Transverse colon (tissue), 3 donors: ENCODE measurements at regions not wholly inside any gene's neighbourhood (a gene's known extent, or its start where the extent isn't known, plus 50 kb on each side); places are given as distances from the start of the nearest gene placed in this dataset.

Experiments used
- EP300 ChIP-seq: sonication (generic); formaldehyde crosslinking; IDR thresholded peaks from one replicate; pipeline ENCODE4 v1.6.1; 2017; ENCODE audit warnings: antibody characterized with exemption, low read depth
- POLR2A ChIP-seq: fragments of 450-650 bp; IDR thresholded peaks from one replicate; pipeline ENCODE4 v1.6.1; 2016; ENCODE audit warnings: antibody characterized with exemption, mild to moderate bottlenecking, moderate library complexity
- TF ChIP-seq, protein P1 (sequence below), 5 experiments: fragments of 200-600 bp in 3 of 5; fragments of 450-650 bp in 2 of 5; sonication (generic) in 3 of 5; IDR thresholded peaks; 1 replicate in 2 of 5; 2 replicates in 3 of 5; pipeline ENCODE4 v1.5.1; 2016 to 2017; ENCODE audit warnings: antibody characterized with exemption in 5 of 5, inconsistent platforms in 3 of 5, mild to moderate bottlenecking in 2 of 5, moderate library complexity in 1 of 5

- TF ChIP-seq, protein P1, sequence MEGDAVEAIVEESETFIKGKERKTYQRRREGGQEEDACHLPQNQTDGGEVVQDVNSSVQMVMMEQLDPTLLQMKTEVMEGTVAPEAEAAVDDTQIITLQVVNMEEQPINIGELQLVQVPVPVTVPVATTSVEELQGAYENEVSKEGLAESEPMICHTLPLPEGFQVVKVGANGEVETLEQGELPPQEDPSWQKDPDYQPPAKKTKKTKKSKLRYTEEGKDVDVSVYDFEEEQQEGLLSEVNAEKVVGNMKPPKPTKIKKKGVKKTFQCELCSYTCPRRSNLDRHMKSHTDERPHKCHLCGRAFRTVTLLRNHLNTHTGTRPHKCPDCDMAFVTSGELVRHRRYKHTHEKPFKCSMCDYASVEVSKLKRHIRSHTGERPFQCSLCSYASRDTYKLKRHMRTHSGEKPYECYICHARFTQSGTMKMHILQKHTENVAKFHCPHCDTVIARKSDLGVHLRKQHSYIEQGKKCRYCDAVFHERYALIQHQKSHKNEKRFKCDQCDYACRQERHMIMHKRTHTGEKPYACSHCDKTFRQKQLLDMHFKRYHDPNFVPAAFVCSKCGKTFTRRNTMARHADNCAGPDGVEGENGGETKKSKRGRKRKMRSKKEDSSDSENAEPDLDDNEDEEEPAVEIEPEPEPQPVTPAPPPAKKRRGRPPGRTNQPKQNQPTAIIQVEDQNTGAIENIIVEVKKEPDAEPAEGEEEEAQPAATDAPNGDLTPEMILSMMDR (IDR thresholded peaks at IDR 0.05), result no peak
- TF ChIP-seq POLR2A, result no peak
- no peak for TF ChIP-seq EP300
Measured at GRCh38 chr6:148231572-148231971, 111.1 kb upstream of the SASH1 start.
